Renal cortical epithelial cell (primary cell): ENCODE measurements at regions not wholly inside any gene's neighbourhood (a gene's known extent, or its start where the extent isn't known, plus 50 kb on each side); places are given as distances from the start of the nearest gene placed in this dataset.
"Not testable (repeated sequence)": the region's sequence is repeated elsewhere in the genome, so short reads cannot be mapped to it uniquely, and the experiment has no call there.

Experiments
- DNase-seq: peaks from one replicate; pipeline ENCODE4 v3.0.0-alpha.2; 2011; ENCODE audit warnings: low read depth

GRCh38 chr1:48084826-48085225 is 87.6 kb upstream of the TRABD2B start:
- peak; percentile 91 for DNase-seq

DNA sequence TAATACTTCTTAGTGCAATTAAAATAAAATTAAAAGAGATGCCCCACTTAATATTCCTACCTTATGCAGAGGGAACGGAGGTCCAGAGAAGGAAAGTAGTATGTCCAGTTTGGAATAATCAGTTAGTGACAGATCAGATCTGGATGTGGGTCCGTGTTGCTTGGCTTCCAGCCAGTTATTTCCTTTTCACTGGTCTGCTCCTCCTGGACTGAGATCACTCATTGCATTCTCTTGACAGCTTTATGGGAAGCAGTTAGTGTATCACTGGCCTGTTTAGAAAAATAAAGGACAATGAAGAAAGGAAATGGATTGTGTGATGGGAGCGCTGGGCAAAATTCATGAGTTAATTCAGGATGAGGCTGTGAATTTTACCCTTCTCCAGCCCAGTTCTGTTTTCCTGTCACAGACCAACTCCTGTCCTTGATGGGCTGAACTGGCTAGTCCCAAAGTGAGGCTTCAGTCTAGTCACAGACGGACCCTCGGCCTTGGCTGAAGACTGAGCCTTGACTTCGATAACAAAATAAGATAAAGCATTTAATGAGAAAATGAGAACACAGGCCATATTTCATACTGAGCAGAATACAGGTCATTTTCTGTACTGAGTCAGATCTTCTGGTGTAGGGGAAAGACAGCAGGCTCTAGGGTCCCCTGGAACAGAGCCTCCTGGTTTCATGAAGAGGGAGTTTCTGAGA is 85.2 kb upstream of the TRABD2B start:
- peak; percentile 82 for DNase-seq

GRCh38 chr1:48080331-48081255 is 83.4 kb upstream of the TRABD2B start:
- peak; percentile 90 for DNase-seq

- no peak for DNase-seq
Measured at GRCh38 chr1:48079096-48079495, 81.9 kb upstream of the TRABD2B start.

DNA sequence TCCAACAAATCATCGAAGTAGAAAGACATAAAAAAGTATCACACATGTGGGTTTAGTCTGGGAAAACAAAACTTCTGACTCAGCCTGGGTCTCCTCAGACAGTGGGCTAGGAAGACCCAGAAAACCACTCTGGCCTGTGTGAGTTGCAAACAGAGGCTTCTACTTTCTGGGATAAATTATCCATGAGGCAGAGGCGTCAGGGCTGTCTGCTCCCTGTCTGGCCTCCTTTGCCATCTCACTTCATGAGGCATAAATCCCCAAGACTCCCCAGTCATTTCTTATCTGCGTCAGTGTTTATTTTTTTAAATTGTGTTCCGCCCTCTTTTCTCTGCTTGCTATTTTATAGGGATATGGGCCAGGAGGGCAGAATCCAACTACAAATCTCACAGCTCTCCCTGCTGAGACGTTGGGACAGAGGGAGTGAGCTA is 80.6 kb upstream of the TRABD2B start:
- no peak for DNase-seq

GRCh38 chr1:48076017-48076416 is 78.8 kb upstream of the TRABD2B start:
- no peak for DNase-seq

DNA sequence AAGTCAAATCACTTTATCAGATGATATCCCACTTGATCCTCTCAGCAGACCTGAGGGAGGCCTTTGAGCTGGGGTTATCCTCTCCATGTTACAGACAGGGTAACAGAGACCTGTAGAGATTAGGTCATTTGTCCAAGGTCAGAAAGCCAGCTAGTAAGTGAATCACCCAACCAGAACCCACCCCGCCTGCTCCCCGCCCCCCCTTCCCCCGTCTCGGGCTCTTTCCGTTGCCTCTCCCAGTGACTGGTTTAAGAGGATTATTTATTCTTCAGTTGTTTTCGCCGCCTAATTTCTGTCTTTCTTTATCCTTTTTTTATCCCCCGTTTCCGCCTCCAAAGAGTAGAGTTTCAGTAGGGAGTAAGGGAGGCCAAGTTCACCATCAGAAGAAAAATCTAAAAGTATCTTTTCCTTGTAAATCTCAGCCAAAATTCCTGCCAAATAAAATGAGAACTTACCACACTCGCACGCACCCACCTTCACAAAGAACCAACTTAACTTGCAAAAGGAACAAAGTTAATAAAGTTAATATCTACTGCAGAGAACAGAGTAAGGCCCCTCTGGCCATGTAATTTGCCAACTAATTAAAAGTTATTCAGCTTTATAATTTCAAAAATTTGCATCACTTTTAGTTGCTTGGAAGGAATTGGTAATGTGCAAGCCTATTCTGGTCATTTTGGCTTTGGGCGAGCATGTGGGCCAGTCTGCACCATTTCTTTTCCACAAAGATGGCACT is 76.8 kb upstream of the TRABD2B start:
- DNase-seq, result peak; percentile 80

- no peak for DNase-seq
Measured at GRCh38 chr1:48071513-48071912, 74.3 kb upstream of the TRABD2B start.

DNA sequence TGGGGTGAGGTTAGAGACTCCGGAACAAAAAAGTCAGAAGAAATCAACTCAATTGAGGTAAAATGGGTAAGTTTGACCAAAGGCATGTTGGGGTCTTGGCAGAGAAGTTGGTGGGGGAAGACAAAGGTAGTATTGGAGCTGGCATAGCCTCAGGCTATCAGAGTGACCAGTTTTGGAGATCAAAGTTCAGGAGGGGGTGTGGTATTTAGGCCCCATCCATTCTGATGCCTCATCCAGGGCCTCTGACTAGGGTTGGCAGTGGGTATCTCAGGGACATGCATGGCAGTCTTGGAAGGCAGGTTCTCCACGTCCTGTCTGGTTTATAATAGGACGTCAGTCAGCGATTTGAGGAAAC is 73.2 kb upstream of the TRABD2B start:
- no peak for DNase-seq

DNA sequence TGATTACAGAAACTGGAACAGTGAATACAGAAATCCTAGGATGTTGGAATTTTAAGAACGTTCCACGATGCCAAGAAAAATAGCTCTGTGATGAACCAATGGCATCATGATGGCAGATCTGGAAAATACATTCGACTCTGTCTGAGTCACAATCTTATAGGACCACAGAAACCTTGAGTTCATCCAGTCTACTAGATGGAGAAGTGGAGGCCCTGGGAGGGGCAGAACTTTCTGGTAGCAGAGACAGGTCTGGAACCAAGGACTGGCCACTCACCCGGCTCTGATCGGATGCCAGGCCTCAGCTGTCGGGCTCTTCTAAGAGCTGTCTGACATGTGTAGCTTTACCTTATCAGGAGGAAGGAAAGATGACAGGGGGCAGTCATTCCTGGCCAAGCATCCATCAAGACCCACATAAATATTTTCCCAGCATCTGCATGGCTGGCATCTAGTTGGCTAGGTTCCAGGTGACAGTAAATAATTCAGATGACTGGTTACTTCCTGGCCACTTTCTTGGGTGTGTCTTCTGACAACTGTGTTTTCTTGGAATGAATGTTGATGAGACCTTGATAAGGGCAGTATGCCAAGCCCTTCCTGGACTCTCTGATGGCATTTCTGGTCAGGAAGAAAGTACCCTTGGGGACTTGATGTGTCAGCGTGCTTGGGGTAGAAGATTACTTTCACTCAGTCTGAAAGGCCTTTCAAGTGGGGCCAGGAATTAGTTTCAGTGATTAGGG is 72.6 kb upstream of the TRABD2B start:
- peak; percentile 87 for DNase-seq

DNA sequence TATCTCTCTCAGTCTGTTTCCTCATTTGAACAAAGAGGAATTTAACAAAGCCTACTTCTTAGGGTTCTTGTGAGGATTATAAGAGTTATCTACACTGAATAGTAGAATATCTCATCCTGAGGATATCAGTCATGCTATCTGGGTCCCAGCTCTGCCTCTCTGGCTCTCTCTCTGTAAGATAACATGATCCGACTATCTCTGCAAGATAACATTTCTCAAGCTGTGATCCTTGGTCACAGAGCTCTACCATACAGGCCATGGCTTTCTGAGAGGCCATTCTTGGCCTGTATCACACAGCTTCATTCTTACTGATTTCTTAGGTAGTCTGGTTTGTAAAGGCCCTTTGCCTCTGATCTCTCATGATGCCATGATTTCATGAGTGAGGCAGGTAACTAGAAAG is 71.0 kb upstream of the TRABD2B start:
- DNase-seq, result no peak

GRCh38 chr1:48066936-48067335 is 69.8 kb upstream of the TRABD2B start:
- peak; percentile 95 for DNase-seq

DNA sequence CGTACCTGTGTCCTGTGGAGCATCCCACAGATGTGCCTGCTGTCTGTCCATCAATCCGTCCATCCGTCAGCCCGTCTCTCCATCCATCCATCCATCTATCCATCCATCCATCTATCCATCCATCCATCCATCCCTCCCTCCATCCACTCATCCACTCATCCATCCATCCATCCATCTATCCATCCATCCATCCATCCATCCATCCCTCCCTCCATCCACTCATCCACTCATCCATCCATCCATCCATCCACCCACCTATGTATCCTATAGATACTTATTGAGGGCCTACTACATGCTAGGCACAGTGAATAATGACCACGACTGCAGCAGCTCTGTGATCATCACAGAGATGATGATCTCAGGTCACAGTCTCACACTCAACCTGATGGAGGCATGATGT is 67.5 kb upstream of the TRABD2B start:
- not testable (repeated sequence) for DNase-seq

GRCh38 chr1:48062353-48062752 is 65.2 kb upstream of the TRABD2B start:
- peak; percentile 88 for DNase-seq

DNA sequence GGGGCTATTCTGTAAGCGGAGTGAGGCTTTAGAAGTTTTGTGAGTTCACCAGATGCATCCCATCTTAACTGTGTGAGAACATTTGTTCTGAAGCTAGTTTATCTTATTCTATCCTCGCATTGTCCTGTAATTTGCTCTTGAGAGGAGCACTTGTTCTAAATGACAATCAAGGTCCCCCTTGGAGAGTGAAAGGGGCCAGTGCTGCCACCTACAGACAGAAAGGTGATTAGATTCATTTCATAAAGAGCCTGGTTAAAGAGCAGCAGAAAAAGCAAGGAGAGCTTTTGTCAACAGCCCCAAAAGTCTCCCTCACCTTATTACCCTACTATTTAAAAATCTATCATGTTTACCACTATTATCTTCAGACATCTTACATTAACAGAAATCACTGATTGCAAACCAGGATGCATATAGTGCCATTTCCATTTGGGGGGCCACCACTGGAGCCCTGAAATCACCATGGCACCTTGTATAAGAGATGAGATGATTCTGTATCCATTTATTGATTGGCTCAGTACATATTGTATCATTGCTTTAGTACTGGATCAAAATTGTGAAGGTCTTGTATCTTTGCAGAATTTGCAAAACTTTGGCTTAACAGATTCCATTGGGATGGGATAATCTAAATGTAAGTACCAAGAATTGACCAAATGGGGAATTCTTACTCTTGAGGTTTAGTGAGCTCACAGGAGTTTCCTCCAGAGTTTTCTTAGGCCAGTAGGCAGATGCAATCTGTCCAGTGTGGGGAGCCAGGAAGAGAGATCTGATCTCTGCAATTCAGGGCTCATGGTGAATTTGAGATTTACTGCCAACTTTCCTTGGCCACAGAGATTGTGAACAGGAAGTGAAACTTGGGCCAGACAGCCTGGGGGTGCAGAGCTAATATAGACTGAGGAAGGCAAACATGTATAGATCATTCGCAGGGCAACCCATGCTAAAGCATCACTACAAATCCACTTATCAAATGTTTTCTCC is 64.3 kb upstream of the TRABD2B start:
- DNase-seq, result peak; percentile 71

DNA sequence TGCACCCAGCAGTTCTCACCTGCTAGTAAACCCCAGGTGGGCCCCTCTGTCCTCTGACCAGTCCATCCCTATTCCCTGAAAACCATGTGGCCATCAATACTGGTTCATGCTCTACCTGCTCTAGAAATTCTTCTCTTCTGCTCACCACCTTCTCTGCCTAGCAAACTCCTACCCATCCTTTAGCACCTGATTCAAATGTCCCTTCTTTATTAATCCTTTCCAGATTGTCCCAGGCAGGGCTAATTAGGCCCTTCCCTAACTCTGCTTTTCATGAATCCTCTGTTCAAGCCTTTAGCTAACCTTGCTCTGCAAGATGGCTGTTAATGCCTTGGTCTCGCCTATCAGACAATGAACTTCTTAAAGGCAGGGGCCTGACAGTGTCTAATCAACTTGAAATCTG is 62.1 kb upstream of the TRABD2B start:
- DNase-seq, result no peak

- no peak for DNase-seq
Measured at GRCh38 chr1:48058135-48059025, 61.2 kb upstream of the TRABD2B start.

GRCh38 chr1:48057249-48057648 is 60.1 kb upstream of the TRABD2B start:
- DNase-seq, result no peak
